NCI-H2107 treated with DMSO at 0.1 percent for 48 hours (cell line): ENCODE measurements at regions not wholly inside any gene's neighbourhood (a gene's known extent, or its start where the extent isn't known, plus 50 kb on each side); places are given as distances from the start of the nearest gene placed in this dataset.

Experiments
- DNase-seq: peaks from one replicate; lab custom pipeline; 2025; ENCODE audit not compliant: unreplicated experiment; lab: John Stamatoyannopoulos, UW

DNA sequence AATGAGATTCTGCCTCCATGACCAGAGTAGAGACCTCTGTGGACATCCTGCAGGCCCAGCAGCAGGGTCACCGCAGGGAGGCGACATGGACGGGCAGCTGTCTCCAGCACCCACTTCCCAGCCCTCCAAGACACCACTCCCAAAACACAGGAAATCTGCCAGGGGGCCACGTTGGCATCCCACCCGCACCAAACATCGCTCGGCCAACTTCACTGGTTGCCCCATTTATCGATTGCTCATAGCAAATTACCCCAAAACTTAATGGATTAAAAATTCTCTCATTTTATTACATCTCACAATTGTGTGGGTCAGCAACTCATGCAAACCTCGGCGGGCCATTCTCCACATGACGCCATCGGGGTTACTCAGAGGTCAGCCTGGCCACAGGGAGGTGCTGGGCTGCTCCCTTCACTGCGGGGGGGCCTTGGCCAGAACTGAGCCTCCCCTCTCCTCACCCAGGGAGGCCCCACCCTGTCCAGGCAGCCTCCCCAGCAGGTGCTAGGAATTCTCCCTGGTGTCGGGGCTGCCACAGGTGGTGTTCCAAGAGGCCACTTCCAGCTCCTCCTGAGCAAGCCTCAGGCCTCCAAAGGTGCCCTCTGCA lies 420.7 kb upstream of the MYT1L start:
- no peak for DNase-seq

DNA sequence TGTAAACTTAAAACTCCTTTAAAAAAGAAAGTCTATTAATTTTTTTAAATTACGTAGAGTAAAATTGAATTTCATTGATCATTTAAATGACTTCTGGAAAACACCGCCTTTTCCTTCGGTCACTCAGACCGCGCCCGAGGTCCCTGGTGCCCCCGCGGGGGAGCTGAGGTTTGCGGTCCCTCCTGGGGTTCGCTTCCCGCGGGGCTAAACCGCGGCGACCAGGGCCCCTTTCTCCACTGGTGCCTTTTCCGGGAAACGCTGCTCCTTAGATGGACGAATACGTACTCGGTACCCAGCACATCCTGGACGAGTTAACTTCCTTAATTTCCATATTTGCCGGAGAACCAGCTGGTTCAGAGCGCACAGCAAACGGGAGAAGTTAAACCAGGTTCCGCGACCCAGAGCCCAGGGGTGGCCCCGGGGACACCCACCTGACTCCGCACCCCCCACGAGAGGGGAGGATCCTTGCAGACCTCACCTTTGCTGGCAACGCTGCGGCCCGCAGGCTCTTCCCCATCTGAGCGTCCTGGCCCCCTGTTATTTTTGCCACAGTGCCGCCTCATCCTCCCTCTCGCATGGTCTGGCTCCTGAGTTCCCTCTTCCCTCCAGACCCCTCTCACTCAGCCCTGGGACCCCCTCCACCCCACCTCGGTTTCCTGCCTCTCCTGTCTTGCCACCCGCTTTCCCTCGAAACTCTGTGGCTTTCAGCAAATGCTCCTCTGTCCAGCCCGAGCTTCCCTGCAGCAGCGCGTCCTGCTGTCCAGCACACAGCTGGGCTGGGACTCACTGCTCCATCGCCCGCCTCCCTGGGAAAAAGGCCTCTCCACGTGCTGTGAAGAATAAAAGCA lies 420.0 kb upstream of the MYT1L start:
- DNase-seq, result no peak

- no peak for DNase-seq
Observed at GRCh38 chr2:2749206-2749598, 418.1 kb upstream of the MYT1L start.

- DNase-seq, result no peak
Observed at GRCh38 chr2:2748399-2749205, 417.5 kb upstream of the MYT1L start.

GRCh38 chr2:2747797-2748301 lies 416.8 kb upstream of the MYT1L start:
- peak; percentile 95 for DNase-seq

DNA sequence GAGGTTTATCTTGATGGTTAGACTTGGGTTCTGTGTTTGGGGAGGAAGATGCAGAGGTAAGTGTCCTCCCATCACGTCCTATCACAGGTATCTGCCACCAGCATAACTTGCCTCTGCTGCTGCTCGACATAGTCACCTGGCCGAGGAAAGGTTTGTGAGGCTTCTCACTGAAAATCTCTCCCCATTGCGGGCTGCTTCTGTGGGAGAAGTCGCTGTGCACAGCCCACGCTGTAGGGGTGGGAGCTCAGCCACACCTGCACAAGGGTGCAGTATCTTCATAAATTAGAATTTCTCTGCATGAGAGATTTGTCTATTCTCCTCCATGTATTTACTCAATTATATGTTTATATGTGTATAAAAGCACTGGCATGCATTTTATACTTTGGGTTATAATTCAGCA lies 415.7 kb upstream of the MYT1L start:
- DNase-seq, result no peak

GRCh38 chr2:2744958-2745715 lies 414.1 kb upstream of the MYT1L start:
- no peak for DNase-seq

DNA sequence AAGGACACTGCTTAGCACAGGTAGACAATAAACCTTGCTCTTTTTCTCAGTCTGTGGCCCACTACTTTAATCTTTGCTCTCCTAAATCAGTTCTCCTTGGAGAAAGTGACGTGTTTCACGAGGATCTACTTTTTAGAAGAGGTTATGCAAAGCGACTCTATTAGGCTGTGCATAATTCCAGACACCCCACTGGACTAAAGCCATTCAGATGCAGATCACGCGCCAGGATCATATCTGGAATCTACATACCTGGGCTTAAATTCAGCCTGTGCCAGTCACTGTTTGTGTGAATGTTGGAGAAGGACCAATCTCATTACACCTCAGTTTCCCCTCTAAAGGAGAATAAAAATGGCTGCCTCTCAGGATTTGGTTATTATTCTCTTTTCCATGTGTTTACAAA lies 413.0 kb upstream of the MYT1L start:
- no peak for DNase-seq

GRCh38 chr2:2743164-2743571 lies 412.1 kb upstream of the MYT1L start:
- peak; percentile 69 for DNase-seq

GRCh38 chr2:2742726-2743125 lies 411.7 kb upstream of the MYT1L start:
- peak; percentile 56 for DNase-seq

DNA sequence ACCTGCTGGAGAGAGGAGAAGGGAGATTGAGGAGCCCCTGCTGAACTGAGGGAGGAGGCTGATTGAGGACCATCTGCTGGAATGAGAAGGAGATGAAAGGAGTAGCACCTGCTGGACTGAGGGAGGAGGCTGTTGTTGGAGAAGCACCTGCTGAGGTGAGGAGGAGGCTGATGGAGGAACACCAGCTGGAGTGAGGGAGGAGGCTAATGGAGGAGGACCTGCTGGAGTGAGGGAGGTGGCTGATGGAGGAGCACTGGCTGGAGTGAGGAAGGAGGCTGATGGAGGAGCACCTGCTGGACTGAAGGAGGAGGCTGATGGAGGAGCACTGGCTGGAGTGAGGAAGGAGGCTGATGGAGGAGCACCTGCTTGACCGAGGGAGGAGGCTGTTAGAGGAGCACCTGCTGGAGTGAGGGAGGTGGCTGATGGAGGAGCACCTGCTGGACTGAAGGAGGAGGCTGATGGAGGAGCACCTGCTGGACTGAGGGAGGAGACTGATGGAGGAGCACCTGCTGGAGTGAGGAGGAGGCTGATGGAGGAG lies 409.2 kb upstream of the MYT1L start:
- DNase-seq, result no peak

DNA sequence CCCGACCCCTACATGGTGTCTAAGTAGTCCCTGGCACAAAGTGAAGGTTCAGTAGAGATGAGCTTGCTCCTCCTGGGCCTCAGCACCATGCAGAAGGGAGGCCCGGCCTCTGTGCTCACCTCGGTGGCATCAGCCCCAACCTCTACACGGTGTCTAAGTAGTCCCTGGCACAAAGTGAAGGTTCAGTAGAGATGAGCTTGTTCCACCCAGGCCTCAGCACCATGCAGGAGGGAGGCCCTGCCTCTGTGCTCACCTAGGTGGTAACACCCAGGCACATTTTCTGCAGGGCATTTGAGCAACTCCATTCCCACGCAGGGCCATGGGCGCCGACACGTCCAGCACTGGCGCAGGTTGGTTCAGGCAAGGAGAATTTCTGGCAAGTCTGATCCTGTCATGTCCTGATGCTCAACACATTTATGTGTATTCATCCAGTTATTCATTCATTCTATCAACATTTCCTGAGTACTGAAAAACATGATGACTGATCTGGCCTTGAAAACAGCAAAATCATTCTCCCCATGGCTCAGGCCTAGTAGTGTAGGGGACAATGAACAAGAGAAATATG lies 408.2 kb upstream of the MYT1L start:
- no peak for DNase-seq

- DNase-seq, result no peak
Observed at GRCh38 chr2:2738684-2739083, 407.6 kb upstream of the MYT1L start.

GRCh38 chr2:2738276-2738675 lies 407.2 kb upstream of the MYT1L start:
- DNase-seq, result no peak

- peak; percentile 55 for DNase-seq
Observed at GRCh38 chr2:2735041-2735440, 404.0 kb upstream of the MYT1L start.

DNA sequence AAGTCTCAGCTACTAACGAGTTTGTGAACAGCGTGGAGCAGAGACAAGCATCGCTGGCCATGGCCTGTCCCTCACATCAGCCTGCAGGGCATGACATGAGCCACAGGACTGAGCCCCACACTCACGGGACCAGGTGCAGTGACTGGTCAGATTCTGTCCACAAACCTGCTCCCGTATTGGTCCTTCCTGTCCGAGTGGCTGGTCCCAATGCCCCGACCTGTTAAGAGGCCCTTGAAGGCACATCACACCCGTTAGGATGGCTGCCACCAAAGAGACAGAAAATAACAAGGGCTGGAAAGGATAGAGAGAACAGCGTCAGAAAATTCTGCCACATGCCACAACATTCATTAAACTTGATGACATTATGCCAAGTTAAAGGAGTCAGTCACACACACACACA lies 403.2 kb upstream of the MYT1L start:
- DNase-seq, result no peak

GRCh38 chr2:2733818-2734217 lies 402.7 kb upstream of the MYT1L start:
- no peak for DNase-seq

DNA sequence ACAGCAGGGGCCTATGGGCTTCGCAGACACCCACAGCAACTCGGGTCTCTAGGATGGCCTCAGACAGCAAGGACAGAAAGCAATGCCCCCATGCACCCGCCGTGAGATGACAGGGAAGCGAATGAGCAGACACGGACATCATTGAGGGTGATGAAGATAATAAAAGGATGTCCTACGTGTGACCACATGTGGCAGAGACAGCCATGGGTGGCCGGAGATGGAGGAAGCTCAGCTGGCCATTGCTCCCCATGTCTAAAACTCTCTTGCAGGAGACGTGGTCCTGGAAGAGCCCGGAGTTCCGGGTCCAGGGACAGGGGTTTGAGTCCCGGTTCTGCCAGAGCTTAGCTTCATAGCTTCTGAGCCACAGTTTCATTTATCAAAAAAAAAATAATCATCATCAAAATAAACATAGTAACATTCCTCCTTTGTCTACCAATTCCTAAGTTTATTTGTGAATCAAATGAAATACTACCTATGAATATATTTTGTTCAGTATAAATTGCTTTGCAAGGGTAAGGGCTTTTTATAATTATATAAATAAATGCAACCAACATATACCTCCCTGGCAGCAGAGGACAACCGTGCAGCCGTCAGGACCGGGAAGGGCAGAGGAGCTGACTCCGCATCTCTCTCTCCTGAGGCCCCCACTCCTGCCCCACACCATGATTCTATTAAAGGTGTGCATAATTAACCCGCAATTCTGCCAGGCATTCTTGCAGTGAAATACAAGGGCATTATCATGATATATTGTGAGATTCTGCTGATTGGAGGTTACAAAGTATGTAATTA lies 401.4 kb upstream of the MYT1L start:
- no peak for DNase-seq

- no peak for DNase-seq
Observed at GRCh38 chr2:2731816-2732284, 400.8 kb upstream of the MYT1L start.
